DMS114 treated with DMSO at 0.1 percent for 48 hours (cell line): ENCODE measurements at regions not wholly inside any gene's neighbourhood (a gene's known extent, or its start where the extent isn't known, plus 50 kb on each side); places are given as distances from the start of the nearest gene placed in this dataset.
"Not testable (repeated sequence)": the region's sequence is repeated elsewhere in the genome, so short reads cannot be mapped to it uniquely, and the experiment has no call there.

Experiments used
- DNase-seq: peaks from one replicate; lab custom pipeline; 2025; ENCODE audit not compliant: unreplicated experiment; lab: John Stamatoyannopoulos, UW

DNA sequence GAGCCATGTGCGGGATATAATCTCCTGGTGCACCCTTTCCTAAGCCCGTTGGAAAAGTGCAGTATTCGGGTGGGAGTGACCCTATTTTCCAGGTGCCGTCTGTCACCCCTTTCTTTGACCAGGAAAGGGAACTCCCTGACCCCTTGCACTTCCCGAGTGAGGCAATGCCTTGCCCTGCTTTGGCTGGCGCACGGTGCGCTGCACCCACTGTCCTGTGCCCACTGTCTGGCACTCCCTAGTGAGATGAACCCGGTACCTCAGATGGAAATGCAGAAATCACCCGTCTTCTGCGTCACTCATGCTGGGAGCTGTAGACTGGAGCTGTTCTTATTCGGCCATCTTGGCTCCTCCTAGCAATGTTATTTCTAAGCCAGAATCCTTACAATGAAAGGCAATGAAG is 121.1 kb downstream of the TAF11L14 start:
- DNase-seq, result not testable (repeated sequence)

DNA sequence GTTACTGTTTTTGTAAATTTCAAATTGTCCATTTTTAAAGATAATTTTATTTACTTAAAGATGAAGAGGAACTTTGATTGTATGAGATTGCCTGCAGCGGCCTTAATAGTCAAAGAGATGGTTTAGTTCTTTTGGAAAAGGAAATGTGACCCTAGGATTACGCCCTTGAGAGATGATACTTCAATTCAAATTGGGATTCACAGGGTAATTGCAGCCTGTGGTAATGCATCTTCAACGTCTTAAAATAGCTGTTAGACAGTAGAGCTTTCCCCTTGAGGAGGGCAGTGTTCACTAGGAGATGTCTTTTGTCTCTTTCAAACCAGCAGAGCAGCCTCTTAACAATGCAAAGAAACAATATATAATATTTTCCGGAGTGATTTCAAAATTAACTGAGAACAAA is 127.1 kb downstream of the TAF11L14 start:
- no peak for DNase-seq

DNA sequence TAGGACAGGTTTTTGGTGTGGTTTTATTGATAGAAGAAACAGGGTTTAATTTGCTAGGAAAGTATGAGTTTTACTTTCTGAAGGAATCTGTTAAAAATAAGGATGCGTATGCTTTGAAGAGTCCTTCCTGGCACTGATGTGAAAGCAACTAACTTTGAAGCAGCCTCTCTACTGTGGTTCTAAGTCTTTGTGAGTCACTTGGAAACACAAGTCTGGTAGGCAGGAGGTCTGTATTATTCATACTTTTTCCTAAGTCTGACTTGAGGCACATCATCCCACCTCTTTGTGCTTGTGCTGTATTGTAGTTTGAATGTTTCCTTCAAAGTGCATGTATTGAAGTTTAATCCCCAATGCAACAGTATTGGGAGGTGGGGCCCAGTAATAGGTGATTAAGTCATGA is 129.0 kb downstream of the TAF11L14 start:
- DNase-seq, result no peak

DNA sequence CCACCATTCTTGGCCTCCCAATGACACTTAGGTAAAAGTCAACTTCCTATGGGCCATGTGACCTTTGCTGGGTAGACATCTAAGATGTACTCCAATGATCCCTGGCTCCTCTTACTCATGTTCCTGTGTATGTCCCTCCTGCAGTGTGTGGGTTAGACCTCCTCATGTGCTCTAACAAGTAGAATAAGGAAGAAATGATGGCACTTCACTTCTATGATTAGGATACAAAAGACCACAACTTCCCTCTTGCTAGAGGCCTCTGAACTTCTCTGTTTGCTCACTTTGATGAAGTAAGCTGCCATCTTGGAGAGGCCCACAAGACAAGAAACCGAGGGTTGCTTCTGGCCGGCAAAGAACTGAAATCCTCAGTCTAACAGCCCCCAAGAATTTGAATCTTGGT is 131.8 kb downstream of the TAF11L14 start:
- DNase-seq, result no peak

DNA sequence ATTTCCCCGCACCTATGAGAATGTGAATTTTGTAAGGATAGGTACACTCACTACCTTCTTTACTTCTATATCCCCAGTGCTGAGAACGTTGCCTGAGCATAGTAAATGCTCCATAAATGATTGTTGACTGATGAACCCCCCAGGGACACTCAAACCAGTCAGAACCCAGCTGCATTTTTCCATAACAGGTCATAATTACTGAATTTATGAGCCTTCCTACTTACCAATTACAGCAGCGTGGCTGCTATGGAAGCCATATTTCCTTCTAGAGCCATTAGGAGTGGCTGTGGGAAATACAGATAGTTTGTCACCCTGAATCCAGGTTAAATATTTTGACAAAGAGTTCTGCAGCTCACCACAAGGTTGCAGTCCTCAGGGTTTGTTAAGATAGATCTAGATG is 135.0 kb downstream of the TAF11L14 start:
- no peak for DNase-seq

DNA sequence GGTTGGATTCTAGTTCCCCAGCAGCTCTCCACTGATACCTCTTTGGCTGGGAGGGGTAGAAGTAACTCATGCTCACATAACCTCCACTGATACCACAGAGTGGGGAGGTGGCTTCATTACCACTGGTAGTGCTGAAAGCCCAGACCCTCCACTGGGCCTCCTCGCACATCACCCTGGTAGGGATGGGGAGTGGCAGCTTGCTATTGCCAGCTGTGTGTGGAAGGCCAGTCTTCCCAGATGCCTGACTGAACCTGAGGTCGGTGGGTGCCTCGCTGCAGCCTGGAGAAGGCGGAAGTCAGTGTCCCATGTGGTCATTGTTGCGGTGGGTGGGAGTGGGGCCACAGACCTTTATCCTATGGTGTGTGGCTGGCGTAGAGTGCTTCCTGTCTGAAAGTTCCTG is 138.0 kb downstream of the TAF11L14 start:
- DNase-seq, result no peak

DNA sequence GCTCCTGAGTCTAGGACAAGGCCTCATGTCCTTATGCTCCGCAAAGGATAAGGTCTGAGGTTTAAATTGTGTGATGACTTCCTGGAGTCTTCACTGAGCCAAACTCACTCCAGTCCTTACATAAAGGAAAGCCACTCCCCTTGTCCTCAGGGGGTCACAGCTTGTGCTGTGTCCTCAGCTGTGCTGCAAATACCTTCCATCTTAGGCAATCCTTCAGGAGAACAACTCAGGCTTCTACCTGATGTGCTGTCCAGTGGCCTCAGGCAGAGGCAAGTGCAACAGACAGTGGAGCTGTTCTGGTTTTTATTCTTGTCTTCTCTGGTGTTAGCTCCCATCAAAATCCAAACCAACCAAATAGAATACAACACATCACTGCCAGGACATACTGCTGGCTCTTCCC is 151.5 kb downstream of the TAF11L14 start:
- no peak for DNase-seq

DNA sequence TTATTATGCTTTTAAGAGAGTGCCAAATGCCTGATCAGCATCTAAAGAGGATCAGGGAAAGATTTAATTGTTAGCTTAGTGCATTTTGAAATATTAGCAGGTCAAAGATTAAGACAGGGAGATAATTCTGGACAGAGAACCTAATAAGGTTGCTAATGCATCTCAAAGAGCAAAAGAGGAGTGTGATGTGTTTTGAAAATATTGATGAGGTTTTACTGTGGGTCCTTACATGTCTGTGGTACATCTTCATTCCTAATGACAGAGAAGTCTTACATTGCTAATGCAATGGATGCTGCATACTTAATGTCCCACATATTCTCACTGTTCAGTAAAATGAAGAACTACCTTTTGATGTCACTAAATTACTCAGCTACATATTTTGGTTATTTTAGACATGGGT is 154.1 kb downstream of the TAF11L14 start:
- DNase-seq, result no peak

DNA sequence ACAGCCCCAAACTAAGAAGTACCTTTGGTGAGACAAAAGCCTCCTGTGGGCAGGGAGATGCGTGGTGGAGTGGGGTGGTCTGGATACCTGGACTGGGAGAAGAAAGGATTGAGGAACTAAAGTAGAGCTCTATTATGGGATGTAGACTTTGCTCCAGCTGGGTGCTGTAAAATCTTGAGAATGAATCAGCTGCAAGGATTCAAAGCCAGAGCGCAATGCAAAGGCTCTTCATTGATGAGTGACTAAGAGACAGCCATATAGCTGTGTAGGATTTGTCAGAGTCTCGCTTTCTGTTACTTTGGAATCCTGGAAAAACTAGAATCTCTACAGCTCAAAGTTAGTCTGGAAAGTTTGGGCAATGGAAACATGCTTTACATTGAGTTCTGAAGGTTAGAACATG is 159.9 kb downstream of the TAF11L14 start:
- DNase-seq, result no peak

DNA sequence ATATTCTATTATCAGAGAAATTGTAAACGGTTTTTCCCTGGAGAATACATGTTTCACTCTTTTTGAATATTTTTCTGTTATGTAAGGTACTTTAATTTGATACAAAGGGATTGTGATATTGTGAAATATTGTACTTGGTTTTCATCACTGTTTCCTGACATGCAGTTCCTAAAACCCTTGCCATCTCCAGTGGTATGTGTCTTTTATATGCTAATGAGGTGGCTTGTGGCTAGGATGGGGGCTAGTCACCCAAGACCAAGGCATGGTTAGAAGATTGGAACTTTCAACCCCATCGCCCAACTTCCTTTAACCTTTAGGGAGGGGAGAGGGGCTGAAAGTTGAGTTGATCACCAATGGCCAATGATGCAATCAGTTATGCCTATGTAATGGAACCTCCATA is 160.6 kb downstream of the TAF11L14 start:
- DNase-seq, result no peak

DNA sequence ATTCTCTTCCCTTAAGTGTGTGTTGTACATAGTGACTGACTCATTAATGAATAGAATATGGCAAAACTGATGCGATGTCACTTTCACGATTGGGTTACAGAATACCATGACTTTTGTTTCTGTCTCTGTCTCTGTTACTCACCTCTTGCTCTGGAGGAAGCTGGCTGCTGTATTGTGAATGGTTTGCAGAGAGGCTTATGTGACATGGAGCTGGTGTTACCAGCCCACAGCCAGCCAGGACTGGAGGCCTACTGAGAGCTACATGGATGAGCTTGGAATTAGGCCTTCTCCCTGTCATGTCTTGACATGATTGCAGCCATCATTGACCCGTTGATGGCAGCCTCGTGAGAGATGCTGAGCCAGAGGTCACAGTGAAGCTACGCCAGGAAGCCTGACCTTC is 161.9 kb downstream of the TAF11L14 start:
- DNase-seq, result no peak

DNA sequence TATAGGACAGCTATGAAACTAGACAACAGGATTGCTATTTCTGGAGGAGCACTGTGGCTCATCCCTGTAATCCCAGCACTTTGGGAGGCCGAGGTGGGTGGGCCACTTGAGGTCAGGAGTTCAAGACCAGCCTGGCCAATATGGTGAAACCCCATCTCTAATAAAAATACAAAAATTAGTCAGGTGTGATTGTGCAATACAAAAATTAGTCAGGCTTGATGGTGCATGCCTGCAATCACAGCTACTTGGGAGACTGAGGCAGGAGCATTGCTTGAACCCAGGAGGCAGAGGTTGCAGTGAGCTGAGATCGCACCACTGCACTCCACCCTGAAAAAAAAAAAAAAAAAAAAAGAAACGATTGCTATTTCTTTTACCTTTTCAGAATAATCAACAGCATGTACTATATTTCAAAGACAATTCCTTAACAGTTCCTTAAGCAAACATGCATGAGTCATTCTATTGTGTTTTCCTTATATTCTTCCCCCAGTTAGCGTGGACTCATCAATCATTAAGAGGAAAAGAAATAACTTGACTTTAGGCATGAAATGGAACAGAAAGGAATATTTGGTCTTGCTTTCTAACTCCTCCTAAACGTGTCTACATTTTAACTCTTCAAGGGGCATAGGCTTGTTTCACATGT is 162.6 kb downstream of the TAF11L14 start:
- no peak for DNase-seq

DNA sequence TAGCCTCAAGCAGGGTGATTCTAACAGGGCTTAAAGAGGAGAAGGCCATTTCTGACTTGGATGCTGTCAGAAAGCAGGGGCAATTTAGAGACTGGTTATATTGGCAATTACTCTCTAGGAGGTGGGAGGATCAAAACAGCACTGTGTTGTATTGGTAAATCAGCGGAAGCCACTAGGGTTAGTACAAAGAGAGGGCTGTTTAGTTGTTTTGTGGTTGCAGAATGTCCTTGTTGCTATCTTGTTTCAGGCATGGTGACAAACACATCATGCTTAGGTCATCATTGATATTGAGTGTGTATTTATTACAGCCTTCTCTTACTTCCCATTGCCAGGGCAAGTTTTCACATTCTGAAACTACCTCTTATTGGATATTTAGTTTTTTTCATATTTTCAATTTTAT is 165.3 kb downstream of the TAF11L14 start:
- DNase-seq, result no peak

DNA sequence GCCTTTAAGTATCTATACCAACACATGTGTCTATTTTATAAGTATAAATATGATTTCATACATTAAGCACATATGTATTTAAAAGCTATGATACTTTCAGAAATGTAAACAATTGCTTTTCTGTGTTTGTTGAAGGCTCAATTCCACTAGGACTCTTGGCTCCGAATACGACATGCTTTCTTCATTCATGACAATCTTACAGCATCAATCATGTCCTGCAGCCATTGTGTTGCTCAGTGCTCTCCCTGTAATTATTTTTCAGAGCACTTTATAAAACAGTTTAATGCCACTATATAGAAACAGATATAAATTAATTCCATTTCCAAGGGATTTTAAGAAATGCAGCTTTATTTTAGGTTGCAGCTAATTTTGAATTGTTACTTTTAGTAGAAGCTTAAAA is 167.3 kb downstream of the TAF11L14 start:
- no peak for DNase-seq

DNA sequence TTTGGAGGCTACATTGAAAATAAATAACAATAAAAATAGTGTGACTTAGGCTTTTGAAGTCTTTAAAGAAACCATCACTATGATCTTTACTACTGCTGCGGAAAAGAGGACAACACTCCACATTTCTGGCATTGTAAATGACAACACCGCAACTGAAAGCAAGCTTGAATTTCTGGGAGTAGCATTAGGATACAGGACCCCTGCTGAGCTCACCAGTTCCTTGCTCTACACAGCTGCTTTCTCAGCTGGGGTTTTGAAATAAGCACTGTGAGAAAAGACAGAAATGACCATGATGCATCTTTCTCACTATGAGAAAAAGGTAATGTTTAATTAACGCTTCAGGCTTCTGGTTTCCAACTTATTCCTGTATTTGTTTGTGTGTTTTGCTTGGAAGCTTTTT is 168.0 kb downstream of the TAF11L14 start:
- no peak for DNase-seq

DNA sequence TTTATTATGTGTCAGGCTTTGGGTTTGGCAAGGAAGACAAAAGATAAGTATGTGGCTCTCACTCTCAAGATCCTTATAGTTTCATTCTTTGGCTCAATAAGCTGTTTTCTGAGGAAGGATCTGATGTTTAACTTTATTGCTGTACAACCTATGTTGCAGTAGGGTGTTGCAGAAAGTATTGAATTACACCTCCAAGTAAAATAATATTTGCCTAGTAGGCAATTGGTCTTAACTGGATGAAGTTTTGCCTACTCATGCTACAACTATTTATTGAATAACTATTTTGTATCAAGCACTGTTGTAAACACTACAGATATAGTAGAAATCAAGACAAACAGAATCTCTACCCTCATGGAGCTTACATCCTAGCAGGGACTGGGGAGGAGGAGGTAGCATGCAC is 169.7 kb downstream of the TAF11L14 start:
- DNase-seq, result no peak

DNA sequence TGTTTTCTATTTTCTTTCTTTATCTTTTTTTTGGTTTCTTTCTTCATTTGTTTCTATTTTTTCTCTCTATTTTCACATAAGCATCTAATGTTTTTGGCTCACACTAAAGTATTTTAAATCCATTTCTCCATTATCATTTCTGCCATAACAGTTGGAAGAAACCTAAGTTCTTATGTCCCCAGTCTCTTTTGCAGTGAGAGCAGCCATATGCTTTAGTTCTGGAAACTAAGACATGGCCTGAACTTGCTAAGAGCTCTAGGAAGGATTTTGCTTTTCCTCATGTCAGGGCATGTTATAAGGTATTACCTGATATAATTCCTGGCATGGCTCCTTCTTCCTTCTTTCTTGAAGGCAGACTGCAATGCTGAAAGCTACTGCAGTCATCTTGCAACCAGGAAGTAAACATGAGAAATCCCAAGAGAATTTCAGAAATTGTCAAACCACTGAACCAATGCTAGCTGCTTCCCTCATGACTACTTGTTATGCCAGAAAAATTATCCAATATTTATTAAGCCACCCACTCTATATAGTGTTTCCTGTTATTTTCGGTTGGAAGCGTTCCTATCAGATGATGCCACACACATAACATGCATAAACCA is 171.1 kb downstream of the TAF11L14 start:
- DNase-seq, result no peak

DNA sequence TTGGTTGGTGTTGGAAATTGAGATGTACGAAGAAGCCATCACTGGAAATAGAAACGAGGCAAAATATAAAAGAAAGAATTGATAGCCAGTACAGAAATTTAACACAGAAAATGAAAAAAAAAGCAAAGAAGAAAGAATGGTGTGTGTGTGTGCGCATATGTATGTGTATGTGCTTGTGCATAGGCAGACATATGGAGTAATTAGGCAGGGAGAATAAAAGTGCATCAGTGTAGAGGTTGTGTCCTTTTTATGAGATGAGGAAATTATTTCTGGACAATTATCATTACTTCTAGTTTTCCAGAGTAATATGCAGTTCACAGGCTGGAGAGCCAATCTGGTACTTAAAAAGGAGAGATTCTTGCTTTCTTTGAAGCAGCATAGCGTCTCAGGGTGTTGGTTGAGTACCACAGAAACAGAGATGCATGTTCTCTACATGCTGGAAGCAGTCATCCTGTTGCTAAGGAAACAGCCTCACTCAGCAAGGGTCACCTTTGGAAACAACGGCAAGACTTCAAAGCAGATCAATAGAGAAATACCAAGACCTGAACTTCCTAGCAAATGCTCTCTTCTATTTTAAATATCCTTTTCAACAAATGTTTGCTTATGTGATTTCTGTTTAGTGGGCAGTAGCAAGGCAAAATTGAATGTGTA is 172.7 kb downstream of the TAF11L14 start:
- DNase-seq, result no peak

DNA sequence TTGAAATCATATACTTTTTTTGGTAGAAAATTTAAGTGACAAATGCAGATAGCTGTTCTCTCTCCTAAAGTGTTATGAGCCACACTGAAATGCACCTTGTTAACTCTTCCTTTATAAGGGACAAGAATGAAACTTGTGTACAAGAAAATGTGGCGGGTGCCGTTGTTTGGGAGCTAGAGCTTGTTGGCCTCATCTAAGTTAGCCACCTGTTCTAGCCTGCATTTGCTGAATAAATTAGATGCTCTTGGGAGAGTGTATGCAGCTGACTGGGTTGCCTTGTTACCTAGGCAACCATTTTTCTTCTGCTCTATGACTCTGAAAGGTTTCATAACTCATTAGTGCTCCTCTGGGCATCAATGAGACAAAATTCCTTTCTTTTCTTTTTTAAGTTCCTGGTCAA is 174.3 kb downstream of the TAF11L14 start:
- no peak for DNase-seq

DNA sequence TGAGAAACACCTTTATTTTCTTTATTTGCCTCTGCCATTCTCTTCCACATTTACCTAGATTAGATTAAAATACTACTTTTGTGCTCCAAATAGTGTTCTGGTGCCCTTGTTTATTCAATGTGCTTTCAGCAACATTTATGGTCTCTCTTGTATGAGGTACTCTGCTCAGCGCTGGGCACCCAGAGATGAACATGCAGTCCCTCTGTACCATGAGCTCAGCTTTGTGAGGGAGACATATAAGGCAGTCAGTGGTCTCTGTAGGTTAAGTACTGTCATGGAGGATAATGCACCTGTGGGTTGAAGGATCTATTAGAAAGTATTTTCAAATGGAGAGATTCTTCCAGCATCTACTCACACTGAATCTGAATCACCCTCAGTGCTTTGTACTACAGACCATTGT is 176.5 kb downstream of the TAF11L14 start:
- DNase-seq, result no peak

DNA sequence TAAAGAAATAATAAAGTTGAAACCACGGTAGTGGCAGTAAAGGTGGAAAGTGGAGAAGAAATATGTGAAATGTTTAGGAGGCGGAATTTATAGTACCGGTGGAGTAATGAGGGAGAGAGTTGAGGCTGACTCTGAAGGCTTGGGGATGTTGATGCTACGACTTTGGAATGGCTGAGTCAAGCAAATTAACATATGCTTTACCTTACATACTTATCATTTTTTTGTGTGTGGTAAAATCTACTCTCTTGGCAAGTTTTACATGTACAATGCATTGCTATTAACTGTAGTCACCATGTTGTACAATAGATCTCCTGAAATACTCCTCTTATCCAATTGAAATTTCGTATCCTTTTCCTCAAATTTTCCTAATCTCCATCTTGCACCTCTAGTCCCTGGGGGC is 179.0 kb downstream of the TAF11L14 start:
- no peak for DNase-seq

DNA sequence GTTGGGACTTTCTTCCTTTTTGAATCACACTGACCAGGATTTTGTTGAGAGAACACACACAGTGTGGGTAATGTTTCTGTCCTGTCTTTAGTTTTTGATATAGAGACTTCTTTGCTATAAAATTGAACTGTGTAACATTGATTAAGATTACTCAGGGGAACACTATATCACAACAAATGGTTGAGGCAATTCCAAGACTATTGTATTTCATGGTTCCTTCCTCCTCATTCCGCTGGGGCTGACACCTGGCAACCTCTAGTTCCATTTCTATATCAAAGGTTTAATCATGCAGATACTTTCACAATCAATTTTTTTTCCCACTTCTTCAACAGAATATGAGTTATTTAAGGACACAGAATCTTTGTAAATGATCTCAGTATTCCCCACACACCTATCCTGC is 182.2 kb downstream of the TAF11L14 start:
- no peak for DNase-seq

DNA sequence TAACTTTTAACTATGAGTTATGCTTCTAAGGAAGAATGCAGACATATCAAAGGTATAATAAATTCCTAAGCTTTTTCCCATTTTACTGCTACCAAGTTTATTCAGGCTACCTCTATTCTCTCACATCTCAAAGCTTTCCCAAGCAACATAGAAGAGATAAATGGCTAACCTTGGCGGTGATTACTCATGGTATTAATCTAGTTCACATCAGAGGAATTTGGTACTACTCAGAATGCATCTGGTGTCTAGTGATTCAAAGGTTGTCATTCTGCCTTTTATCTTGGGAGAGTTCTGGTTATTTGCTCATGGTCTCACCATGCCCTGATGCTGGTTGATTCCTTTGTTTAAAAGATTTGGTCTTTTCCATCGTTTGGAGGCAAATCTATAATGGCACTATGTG is 182.7 kb downstream of the TAF11L14 start:
- no peak for DNase-seq
